T-helper 2 cell treated with Interferon-gamma antibody and Interleukin-4, amounts not matched to agents 100 ng/mL and 5 ng/mL, for 36 hours (primary cell): ENCODE measurements at regions not wholly inside any gene's neighbourhood (a gene's known extent, or its start where the extent isn't known, plus 50 kb on each side); places are given as distances from the start of the nearest gene placed in this dataset.
"Not testable (repeated sequence)": the region's sequence is repeated elsewhere in the genome, so short reads cannot be mapped to it uniquely, and the experiment has no call there.

Experiments
- intact Hi-C: fragments of 100-400 bp; cut with micrococcal nuclease; formaldehyde crosslinking; loops from one replicate; pipeline ENCODE4 v1.15.1; 2023

DNA sequence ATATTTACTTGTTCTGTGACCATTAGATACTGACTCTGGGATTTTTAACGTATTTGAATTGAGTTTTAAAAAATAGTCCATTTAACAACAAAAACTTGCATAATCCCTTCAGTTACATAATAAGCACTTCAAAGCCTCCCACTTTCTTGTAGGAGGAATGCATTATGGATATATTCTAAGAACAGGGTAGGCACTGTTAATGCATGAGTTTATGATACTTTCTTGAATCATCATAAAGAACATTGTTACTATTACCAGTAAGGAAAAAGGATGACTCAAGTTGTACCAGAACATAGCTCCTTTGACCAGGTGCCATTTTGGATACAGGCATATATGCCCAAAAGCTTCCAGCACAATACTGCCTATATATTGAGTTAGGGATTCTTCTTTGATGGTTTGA, 671.4 kb downstream of the GALC start:
- intact Hi-C loops = no loop called here

GRCh38 chr14:87312894-87313205, 680.1 kb downstream of the GALC start:
- intact Hi-C loops = no loop called here

DNA sequence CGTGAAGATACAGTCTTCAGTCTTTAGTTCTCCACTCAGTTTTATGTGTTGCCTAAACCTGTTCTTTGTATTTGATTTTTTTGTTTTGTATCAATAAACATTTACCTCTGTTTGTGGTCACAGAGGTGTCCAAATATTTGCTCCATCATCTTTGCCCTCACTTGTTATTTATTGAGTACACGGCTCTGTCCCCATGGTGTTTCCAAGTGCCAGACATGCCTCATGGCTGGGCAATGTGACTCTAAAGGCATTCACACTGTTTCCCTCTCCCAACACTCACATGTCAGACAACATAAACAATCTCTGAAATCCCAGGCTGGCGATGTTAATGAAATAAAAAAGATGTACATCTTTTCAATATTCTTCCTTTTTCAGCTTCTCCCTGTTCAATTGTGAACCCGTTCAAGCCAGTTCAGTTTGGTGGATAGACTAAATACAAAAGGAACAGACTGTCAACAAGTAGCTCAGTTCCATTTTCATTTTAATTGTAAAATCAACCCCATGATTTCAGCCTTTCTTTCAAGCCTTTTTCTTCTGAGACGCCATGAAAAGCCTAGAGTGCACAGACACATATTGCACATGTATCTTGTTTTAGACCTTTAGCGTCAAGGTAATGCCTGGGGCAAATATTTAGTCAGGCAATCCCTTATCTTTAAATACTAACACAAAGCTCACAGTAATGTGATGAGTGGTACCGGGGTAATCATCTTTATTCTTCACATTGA, 680.7 kb downstream of the GALC start:
- intact Hi-C loops = no loop called here

DNA sequence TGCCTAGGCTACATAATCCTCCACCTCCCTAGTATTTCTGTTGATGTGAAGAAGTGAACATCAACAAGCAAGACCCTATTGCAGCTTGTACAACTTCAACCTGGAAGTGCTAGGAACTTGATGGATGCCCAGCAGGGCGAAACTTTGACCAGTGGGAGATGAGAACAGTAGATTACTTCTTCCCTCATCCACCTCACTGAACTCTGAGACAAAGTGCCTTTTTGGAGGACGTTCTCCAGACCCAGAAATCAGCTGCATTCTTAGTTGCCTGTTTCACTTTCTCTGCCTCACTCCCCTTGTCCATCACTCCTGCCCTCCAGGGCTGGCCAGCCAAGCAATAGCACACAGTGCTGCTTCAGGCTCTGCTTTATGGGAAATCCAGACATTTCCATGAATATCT, 683.4 kb downstream of the GALC start:
- intact Hi-C loops = no loop called here

DNA sequence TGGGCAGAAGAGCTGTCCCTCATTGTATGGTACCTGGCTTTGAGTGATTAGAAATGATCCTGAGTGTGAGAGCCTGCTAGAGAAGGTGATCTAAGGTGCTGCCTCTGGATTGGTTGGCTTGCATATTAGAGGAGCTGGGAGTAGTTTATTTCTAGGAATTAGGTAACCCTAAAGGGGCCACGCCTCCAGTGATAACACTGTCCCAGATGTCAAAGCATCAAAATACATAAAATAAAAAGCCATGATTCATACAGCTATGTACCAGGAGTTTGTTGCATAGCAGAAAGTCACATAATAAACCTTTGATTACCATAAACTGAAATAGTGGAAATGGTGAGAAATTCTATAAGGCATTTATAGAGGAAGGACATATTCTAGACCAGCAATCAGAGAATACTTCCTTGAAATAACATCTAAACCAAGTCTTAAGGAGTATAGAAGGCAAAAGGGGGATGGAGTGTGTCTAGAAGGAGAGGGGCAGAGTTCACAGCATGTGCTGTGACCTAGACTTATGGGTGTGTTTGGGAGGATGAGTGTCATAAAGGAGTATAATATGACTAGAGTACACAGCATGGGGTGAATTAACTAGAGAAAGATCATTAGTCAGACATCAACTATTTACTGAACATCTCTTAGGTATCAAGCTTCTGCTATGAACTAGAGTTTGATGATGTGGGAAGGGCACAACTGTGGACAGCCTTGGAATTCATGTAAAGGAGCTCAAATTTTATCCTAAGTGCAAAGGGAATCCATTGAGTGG, 686.4 kb downstream of the GALC start:
- intact Hi-C loops = no loop called here

- intact Hi-C loops = no loop called here
These were observed 687.6 kb downstream of the GALC start for GRCh38 chr14:87305345-87305744.

DNA sequence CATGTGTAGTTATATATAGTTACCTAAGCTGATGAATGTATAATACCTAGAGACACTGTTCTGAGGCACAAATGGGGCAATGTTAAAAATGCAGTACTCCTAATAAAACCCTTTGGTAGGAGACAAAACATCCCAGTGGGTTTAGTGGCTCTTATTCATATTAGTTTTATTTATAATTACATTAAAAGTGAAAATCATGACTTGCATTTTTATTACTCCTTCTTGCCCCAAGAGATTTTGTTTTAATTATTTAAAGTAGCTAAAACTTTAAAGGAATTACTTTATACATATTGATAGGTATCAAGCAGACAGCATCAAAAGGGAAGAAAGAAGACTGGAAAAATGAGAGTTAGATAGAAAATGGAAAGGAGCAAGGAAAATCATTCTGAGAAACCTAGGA, 688.6 kb downstream of the GALC start:
- intact Hi-C loops = no loop called here

GRCh38 chr14:87286826-87287225, 706.2 kb downstream of the GALC start:
- intact Hi-C loops = no loop called here

DNA sequence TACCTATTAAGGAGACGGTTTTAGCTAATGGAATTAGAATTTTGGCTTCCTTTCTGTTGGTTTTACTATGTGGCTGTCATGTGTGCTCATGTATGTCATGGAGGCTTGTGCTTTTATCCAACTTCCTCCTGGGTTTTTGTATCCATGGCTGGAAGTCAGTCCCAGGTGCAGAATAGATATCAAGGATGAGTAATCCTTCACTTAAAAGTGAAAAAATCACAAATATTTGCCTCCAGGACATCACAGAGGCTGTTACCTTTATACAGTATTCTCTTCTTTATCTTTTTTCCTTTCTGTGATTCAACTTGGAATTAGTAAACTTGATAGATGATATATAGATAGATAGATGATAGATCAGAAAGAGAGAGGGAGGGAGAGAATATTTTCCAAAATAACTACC, 706.8 kb downstream of the GALC start:
- intact Hi-C loops = no loop called here

- intact Hi-C loops = no loop called here
These were observed 707.5 kb downstream of the GALC start for GRCh38 chr14:87285506-87285905.

- intact Hi-C loops = no loop called here
These were observed 709.4 kb downstream of the GALC start for GRCh38 chr14:87283547-87283946.

DNA sequence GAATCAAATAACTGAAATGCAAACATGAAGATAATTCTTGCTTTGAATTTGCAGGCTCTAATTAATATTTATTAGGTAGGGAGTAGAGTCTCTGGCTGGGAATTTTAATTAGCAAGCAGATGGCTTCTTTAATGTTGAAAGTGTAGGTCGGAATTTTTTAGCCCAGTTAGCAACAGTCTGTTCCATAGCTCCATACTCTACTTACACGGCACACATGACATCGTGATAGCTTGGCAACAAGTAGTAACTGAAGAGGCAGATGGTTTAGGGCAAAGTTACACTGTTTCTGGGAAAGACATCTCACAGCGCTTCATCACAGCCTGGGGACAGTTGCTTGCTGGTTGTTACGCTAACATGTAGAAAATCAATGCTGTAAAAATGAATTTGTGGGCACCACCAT, 710.7 kb downstream of the GALC start:
- intact Hi-C loops = no loop called here

DNA sequence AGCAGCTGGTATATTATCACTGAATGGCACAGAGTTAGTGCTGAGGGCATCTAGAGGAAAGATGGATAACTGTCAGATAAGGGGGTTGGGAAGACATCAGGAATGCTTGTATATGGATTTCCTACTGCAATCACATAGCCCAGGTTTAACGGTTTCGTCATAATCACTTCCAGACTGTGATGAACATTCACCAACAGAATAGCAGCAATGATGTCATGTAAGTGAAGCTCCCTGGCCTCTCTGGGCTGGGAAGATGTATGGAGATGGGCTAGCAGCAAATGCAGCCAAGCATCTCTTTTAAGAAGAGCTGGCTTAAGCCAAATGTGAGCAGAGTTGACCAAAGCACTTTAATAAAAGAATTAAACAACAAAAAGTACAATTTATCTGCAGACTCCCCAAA, 714.6 kb downstream of the GALC start:
- intact Hi-C loops = no loop called here

- intact Hi-C loops = no loop called here
These were observed 721.7 kb downstream of the GALC start for GRCh38 chr14:87271331-87271730.

DNA sequence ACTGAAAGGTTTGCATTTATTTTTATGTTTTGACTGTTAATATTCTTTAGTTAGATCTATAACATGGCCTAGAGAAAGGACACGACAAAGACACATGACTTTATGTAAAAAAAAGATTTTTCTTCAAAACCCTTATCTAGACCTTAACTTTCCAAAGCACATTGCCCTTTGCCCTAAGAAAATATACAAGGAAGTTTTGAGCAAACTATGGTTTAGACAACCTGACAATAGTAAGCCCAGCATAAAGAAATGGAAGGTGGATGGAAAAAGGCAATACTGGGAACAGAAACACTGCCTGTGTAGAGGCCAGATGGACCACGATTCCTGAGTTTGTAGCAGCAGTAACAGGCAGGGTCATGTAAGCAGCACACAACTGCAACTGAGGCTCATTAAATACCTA, 724.0 kb downstream of the GALC start:
- intact Hi-C loops = no loop called here

- intact Hi-C loops = no loop called here
These were observed 728.2 kb downstream of the GALC start for GRCh38 chr14:87264796-87265195.

GRCh38 chr14:87264272-87264785, 728.7 kb downstream of the GALC start:
- intact Hi-C loops = no loop called here

GRCh38 chr14:87261621-87262020, 731.4 kb downstream of the GALC start:
- intact Hi-C loops = no loop called here

DNA sequence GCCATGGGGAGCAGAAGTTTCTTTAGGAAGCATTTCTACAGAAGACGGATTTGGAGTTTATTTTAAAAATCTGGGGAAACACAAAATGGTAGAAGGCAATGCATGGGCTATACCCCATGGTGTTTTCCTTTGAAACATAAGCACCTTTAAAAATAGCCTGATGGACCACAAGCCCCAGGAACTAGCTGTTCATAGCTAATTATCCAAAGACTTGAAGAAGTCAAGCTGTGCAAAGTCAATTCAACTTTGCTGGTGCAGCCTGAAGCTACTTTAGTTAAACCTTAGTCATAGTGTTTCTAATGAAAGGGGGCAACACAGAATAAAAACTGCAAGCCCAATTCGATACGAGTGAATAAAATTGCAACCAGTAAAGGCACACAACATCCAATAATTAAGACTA, 732.5 kb downstream of the GALC start:
- intact Hi-C loops = no loop called here

DNA sequence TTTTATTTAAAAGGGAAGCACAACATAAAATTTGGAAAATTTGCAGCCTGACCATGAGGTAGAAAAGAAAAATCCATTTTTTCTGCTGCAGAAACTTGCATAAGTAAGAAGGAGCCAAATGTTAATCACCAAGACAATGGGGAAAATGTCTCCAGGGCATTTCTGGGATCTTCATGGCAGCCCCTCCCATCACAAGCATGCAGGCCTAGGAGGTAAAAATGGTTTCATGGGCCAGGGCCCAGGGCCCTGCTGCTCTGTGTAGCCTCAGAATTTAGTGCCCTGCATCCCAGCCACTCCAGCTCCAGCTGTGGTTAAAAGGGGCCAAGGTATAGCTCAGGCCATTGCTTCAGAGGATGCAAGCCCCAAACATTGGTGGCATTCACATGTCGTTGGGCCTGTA, 735.6 kb downstream of the GALC start:
- intact Hi-C loops = no loop called here

DNA sequence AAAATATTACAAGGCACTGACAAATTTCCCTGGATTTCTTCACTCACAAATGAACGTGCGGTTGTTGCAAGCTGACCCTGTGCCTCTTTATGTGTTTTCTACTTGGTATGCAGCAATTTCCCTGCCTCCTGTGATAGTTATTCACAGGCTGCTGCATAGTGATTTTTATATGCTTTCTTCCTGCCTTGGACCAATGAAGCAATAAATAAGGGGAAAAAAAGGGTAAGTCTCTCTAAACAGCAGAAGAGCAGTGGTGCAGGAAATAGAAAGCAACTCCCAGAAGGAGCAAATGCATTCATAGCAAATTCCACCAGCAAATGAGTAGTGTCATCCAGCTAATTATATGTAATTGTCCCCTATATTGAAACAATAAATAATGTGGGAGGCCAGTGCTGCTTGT, 737.9 kb downstream of the GALC start:
- intact Hi-C loops = no loop called here

DNA sequence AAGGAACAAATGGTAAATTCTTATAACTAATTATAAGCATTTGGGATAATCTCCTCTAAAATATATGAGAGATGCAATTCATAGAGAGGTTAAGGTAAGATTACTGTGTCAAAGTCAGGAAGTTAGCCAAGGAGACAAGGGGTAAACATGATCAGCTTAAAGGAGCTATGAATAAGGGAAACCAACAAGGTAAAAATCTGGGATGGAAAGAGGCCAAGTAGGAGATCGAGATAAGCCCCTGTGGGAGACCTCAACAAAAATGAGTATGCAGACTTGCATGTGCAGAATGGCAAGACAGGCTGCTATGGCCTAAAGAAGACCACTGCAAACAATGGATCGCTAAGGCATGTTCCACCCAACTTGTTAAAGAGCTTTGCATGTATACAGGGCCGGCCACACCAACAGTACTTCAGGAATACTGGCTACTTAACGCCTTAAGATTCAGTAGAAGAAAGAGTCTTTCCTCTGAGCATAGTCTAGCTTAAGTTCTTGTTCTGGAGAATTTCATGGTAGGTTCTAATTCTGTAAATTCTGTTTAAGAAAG, 738.6 kb downstream of the GALC start:
- intact Hi-C loops = no loop called here

DNA sequence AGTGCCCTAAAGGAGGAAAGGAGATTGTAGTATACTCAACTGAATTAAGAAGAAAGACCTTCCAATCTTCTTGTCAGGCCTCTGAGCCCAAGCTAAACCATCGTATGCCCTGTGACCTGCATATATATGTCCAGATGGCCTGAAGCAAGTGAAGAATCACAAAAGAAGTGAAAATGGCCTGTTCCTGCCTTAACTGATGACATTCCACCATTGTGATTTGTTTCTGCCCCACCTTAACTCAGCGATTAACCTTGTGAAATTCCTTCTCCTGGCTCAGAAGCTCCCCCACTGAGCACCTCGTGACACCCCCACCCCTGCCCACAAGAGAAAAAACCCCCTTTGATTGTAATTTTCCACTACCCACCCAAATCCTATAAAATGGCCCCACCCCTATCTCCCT, 739.2 kb downstream of the GALC start:
- intact Hi-C loops = not testable (repeated sequence)
